DND-41 (cell line): ENCODE measurements at regions not wholly inside any gene's neighbourhood (a gene's known extent, or its start where the extent isn't known, plus 50 kb on each side); places are given as distances from the start of the nearest gene placed in this dataset.

Experiments
- ATAC-seq: fragments of 200-7000 bp; cut with Tn5 transposase; 3 replicates; pipeline ENCODE4 v1.9.1; 2021; ENCODE audit warnings: low read depth; ENCODE audit not compliant: insufficient read depth
- DNase-seq: peaks from one replicate; pipeline ENCODE4 v3.0.0-alpha.2; 2020
- H2AFZ ChIP-seq: 2 replicates; pipeline ENCODE4 v1.6.0; 2012; ENCODE audit warnings: low read depth, low read length
- H3K27ac ChIP-seq: 2 replicates; pipeline ENCODE4 v1.5.1; 2012; ENCODE audit warnings: low read length, inconsistent platforms
- H3K27me3 ChIP-seq: fragments of 200-600 bp; sonication (generic); 2 replicates; pipeline ENCODE4 v1.6.0; 2012; ENCODE audit warnings: low read length, mild to moderate bottlenecking, inconsistent platforms; ENCODE audit not compliant: insufficient read depth, poor library complexity
- H3K36me3 ChIP-seq: 2 replicates; pipeline ENCODE4 v1.5.1; 2012; ENCODE audit warnings: low read length, inconsistent platforms; ENCODE audit not compliant: insufficient read depth
- H3K4me1 ChIP-seq: 2 replicates; pipeline ENCODE4 v1.5.1; 2012; ENCODE audit warnings: mild to moderate bottlenecking, low read length; ENCODE audit not compliant: insufficient read depth
- H3K4me2 ChIP-seq: 2 replicates; pipeline ENCODE4 v1.6.0; 2012; ENCODE audit warnings: mild to moderate bottlenecking, moderate library complexity, low read length, inconsistent platforms; ENCODE audit not compliant: insufficient read depth
- H3K4me3 ChIP-seq, 2 experiments: fragments of 200-600 bp in 1 of 2; shearing (Covaris generic) in 1 of 2; 2 replicates each; pipeline ENCODE4 v1.5.1; 2012 to 2016; ENCODE audit warnings: inconsistent platforms in 2 of 2, low read length in 2 of 2, mild to moderate bottlenecking in 2 of 2, low read depth in 1 of 2, moderate library complexity in 1 of 2
- H3K79me2 ChIP-seq: 2 replicates; pipeline ENCODE4 v1.6.0; 2012; ENCODE audit warnings: low read length, inconsistent platforms; ENCODE audit not compliant: insufficient read depth
- H3K9ac ChIP-seq: 2 replicates; pipeline ENCODE4 v1.6.0; 2012; ENCODE audit warnings: low read depth, mild to moderate bottlenecking, inconsistent platforms, low read length, moderate library complexity
- H3K9me3 ChIP-seq: 2 replicates; pipeline ENCODE4 v1.5.1; 2012; ENCODE audit warnings: low read length, moderate library complexity, mild to moderate bottlenecking, inconsistent platforms; ENCODE audit not compliant: insufficient read depth, severe bottlenecking
- H4K20me1 ChIP-seq: 2 replicates; pipeline ENCODE4 v1.6.0; 2012; ENCODE audit warnings: low read length; ENCODE audit not compliant: insufficient read depth
- EZH2 ChIP-seq: IDR thresholded peaks from 3 replicates; pipeline ENCODE4 v1.6.1; 2012; ENCODE audit warnings: borderline replicate concordance, low read depth, mild to moderate bottlenecking, moderate library complexity, low read length, inconsistent platforms; ENCODE audit not compliant: severe bottlenecking
- TF ChIP-seq, protein P1 (sequence below): IDR thresholded peaks from 2 replicates; pipeline ENCODE4 v1.5.1; 2012; ENCODE audit warnings: borderline replicate concordance, low read length, moderate library complexity, mild to moderate bottlenecking; ENCODE audit not compliant: poor library complexity, severe bottlenecking; ENCODE audit errors: extremely low read depth

GRCh38 chr13:90154311-90154960, 1193.1 kb upstream of the MIR17HG start:
- H3K4me3 ChIP-seq: no peak overlapping the region
- ATAC-seq: no peak
- H3K9ac ChIP-seq: no peak overlapping the region
- H2AFZ ChIP-seq: no peak overlapping the region
- H3K4me2 ChIP-seq: no peak overlapping the region
- no peak overlapping the region for H3K27ac ChIP-seq
- no peaks in the 10 kb centered on the region for H4K20me1 ChIP-seq
- H3K79me2 ChIP-seq: no peaks in the 10 kb centered on the region
- DNase-seq: no peak
- TF ChIP-seq, protein P1, sequence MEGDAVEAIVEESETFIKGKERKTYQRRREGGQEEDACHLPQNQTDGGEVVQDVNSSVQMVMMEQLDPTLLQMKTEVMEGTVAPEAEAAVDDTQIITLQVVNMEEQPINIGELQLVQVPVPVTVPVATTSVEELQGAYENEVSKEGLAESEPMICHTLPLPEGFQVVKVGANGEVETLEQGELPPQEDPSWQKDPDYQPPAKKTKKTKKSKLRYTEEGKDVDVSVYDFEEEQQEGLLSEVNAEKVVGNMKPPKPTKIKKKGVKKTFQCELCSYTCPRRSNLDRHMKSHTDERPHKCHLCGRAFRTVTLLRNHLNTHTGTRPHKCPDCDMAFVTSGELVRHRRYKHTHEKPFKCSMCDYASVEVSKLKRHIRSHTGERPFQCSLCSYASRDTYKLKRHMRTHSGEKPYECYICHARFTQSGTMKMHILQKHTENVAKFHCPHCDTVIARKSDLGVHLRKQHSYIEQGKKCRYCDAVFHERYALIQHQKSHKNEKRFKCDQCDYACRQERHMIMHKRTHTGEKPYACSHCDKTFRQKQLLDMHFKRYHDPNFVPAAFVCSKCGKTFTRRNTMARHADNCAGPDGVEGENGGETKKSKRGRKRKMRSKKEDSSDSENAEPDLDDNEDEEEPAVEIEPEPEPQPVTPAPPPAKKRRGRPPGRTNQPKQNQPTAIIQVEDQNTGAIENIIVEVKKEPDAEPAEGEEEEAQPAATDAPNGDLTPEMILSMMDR: no peak
- no peak for TF ChIP-seq EZH2
- H3K4me1 ChIP-seq: no peaks in the 10 kb centered on the region
- no peaks in the 10 kb centered on the region for H3K9me3 ChIP-seq
- H3K36me3 ChIP-seq: no peaks in the 10 kb centered on the region
- no peaks in the 10 kb centered on the region for H3K27me3 ChIP-seq

GRCh38 chr13:90156390-90156789, 1191.1 kb upstream of the MIR17HG start:
- DNase-seq (no peak), ATAC-seq (no peak)
- Histone ChIP-seq H3K4me3 (no peak overlapping the region), H3K9ac (no peak overlapping the region), H3K79me2 (no peaks in the 10 kb centered on the region), H3K4me2 (no peak overlapping the region), H3K4me1 (no peaks in the 10 kb centered on the region), H3K9me3 (no peaks in the 10 kb centered on the region), H3K36me3 (no peaks in the 10 kb centered on the region), H4K20me1 (no peaks in the 10 kb centered on the region), H2AFZ (no peak overlapping the region), H3K27me3 (no peaks in the 10 kb centered on the region), H3K27ac (no peak overlapping the region)
- TF ChIP-seq, protein P1: no peak
- TF ChIP-seq EZH2: no peak

DNA sequence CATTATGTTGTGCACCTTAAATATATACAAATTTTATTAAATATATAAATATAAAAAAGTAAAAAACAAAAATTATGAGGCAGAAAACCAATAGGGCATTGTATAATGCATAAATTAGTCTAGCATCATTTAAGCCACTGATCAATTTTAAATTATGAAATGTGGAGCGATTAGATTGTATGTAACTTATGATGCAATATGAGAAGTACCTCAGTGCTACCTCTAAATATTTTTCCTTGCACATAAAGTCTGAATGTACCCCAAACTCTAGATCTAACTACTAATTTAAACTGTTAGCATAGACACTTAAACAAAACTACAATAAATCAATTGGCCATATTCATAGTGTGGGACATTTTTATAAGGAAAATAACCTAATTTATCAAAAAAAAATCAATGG, 1178.5 kb upstream of the MIR17HG start:
- H3K4me2 ChIP-seq: no peak overlapping the region
- DNase-seq (no peak), ATAC-seq (no peak)

More for the DNA sequence above, 1178.5 kb upstream of the MIR17HG start:
- H3K36me3 ChIP-seq: no peaks in the 10 kb centered on the region
- H3K79me2 ChIP-seq: no peaks in the 10 kb centered on the region
- H3K9ac ChIP-seq: no peak overlapping the region
- no peak overlapping the region for H3K4me3 ChIP-seq
- H4K20me1 ChIP-seq: no peaks in the 10 kb centered on the region
- H3K27ac ChIP-seq: no peak overlapping the region
- no peak for TF ChIP-seq EZH2
- TF ChIP-seq, protein P1: no peak
- H3K4me1 ChIP-seq: no peaks in the 10 kb centered on the region
- no peak overlapping the region for H2AFZ ChIP-seq
- no peaks in the 10 kb centered on the region for H3K9me3 ChIP-seq
- H3K27me3 ChIP-seq: no peaks in the 10 kb centered on the region
